ENCODE measurements at regions not wholly inside any gene's neighbourhood (a gene's known extent, or its start where the extent isn't known, plus 50 kb on each side); places are given as distances from the start of the nearest gene placed in this dataset.
"Not testable (repeated sequence)": the region's sequence is repeated elsewhere in the genome, so short reads cannot be mapped to it uniquely, and the experiment has no call there.

GRCh38 chr3:21238661-21239060 is 512.3 kb downstream of the ZNF385D start:
- DNase-seq (ENCODE audit: low read depth in 1 of 2, low spot score in 1 of 2): no peak

DNA sequence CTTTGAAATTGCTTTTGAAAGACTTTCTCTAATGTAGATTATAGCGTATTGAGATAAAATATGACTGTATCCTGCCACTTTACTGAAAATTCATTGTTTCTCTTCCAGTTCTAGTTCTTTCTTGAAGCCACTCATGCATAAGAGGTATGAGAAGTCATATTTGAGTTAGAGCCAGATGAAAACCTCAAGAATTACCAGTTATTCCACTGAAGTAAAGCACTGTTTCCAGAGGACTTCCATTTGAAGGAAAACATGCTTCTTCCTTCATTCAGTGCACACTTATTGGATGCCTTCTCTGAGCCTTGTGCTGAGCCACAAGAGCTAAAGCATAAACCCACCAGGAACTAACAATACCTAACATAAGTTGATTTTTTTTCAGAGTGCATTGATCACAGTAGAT is 513.4 kb downstream of the ZNF385D start:
- no peak for DNase-seq (ENCODE audit: low read depth in 1 of 2, low spot score in 1 of 2)

- DNase-seq (ENCODE audit: low read depth in 1 of 2, low spot score in 1 of 2): no peak
Observed at GRCh38 chr3:21235491-21235890, 515.5 kb downstream of the ZNF385D start.

- DNase-seq (ENCODE audit: low read depth in 1 of 2, low spot score in 1 of 2): no peak
Observed at GRCh38 chr3:21234933-21235332, 516.1 kb downstream of the ZNF385D start.

DNA sequence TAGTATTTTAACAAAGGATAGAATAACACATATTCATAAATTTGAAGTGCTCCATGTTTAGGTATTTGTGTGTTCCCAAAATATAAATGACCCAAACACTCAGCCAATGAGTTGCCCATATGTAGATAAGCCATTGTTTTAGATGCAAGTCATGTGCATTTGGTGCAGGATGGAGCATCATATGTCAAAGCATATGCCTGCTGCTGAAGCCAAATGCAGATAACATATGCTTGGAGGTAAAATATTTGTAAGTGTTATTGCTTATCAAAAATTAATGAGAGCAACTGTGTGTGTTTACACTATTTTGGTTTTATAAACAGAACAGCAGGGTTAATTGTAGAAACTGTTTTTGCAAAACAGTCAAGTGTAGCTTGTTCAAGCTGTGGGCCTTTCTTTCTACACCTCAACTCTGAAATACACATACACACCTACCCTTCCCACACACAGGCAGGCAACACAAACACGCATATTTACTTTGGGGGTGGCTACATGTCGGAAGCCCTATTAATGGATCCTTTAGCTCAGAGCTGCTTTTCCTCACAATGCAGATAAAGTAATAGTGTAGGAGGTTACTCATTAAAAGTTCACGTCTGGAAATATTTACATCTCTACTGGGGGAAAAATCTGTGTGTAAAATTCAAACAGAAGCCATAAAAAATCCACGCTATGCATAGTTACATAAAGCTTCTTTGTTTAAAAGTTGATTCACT is 521.4 kb downstream of the ZNF385D start:
- DNase-seq (ENCODE audit: low read depth in 1 of 2, low spot score in 1 of 2): no peak

DNA sequence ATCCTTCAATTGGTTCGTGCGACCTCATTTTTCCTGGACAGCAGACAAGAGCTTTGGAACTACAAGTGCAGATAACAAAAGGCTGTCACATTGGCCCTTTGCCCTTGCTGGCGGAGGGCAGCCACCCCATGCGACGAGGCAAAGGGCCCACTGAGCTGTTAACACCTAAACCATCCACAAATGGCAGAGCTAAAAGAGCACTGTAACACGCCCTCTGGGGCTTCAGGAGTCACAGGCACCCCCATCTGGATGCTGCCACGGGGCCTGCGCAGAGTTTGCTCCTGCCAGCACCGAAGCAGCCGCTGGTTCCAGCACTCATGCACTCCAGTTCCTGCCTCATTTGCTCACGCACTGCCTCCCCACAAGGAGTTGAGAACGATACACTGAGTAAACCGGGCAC is 524.9 kb downstream of the ZNF385D start:
- DNase-seq (ENCODE audit: low read depth in 1 of 2, low spot score in 1 of 2): no peak

- no peak for DNase-seq (ENCODE audit: low read depth in 1 of 2, low spot score in 1 of 2)
Observed at GRCh38 chr3:21220944-21221343, 530.1 kb downstream of the ZNF385D start.

DNA sequence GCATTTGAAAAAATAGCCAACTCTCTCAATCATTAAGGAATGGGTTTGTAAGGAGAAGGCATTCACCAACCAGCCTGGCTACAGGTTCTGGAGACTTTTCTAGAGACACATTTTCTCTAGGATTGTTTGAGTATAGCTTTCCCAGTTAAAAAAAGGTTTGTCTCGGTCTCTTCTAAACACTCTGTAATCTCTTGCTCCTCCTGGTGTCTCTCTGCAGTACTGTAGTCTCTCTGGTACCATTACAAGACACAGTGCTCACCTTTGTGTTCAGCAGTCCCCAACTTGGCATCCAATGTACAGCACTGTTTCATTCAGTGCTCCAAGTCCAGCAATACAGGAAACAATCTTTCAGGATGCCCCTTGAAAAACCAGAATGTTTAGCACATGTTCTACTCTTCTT is 534.4 kb downstream of the ZNF385D start:
- no peak for DNase-seq (ENCODE audit: low read depth in 1 of 2, low spot score in 1 of 2)

DNA sequence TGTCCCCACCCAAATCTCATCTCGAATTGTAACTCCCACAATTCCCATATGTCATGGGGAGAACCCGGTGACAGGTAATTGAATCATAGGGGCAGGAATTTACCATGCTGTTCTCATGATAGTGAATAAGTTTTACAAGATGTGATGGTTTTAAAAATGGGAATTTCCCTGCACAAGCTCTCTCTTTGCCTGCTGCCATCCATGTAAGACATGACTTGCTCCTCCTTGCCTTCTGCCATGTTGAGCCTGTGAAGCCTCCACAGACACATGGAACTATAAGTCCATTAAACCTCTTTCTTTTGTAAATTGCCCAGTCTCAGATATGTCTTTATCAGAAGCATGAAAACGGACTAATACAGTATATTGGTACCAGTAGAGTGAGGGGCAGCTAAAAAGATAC is 546.9 kb downstream of the ZNF385D start:
- not testable (repeated sequence) for DNase-seq (ENCODE audit: low read depth in 1 of 2, low spot score in 1 of 2)

DNA sequence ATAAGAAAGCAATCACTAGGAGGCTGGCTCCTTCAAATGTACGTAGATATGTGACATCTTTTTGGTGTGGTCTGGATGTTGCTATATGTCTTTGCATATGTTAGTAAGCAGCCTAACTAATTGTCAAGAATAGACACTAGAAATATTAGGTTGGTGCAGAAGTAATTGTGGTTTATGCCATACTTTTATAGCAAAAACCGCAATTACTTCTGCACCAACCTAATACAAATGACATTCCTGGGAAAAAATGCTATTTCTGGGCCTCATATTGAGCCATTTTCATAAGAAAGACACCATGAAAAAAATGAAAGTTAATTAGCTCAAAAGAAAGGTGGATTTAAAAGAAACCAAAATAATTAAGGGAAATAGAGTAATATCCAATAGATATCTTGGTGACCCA is 555.8 kb downstream of the ZNF385D start:
- DNase-seq (ENCODE audit: low read depth in 1 of 2, low spot score in 1 of 2): no peak

GRCh38 chr3:21194036-21194435 is 557.0 kb downstream of the ZNF385D start:
- DNase-seq (ENCODE audit: low read depth in 1 of 2, low spot score in 1 of 2): not testable (repeated sequence)

DNA sequence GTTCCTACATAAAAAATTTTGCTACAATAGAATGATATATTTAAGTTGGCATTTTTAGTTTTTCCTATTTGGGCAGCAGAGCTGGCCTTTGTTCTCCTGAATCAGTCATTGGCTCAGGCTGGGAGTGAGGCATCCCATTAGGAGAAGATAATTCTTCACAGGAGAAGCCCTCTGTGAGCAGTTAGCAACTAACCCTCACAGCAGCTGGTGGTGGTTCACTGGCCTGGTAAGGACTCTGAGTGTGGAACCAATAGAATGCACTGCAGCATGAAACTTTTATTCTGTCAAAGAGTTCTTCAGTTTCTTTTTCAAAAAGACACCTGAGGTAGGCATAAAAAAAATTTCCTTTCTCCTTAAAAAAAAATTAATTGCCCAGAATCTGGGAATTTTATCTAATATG is 562.6 kb downstream of the ZNF385D start:
- no peak for DNase-seq (ENCODE audit: low read depth in 1 of 2, low spot score in 1 of 2)

DNA sequence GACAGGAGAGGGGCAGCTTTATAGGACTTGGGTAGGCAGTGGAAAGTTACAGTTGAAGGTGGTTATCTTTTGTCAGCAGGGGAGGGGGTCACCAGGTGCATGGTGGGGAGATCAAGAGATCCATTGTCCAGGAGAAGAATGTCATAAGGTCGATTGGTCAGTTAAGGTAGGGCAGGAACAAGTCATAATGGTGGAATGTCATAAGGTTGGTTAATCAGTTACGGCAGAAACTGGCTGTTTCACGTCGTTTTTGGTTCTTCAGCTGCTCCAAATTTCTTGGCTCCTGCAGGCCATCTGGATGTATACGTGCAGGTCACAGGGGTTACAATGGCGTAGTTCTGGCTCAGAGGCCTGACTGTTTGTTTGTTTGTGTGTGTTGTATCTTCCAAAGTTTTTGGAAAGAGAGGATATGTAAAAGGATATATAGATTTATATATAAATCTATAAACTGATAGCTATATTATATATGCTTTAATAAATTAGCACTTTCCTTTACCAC is 565.1 kb downstream of the ZNF385D start:
- no peak for DNase-seq (ENCODE audit: low read depth in 1 of 2, low spot score in 1 of 2)

- DNase-seq (ENCODE audit: low read depth in 1 of 2, low spot score in 1 of 2): no peak
Observed at GRCh38 chr3:21174461-21174860, 576.5 kb downstream of the ZNF385D start.

DNA sequence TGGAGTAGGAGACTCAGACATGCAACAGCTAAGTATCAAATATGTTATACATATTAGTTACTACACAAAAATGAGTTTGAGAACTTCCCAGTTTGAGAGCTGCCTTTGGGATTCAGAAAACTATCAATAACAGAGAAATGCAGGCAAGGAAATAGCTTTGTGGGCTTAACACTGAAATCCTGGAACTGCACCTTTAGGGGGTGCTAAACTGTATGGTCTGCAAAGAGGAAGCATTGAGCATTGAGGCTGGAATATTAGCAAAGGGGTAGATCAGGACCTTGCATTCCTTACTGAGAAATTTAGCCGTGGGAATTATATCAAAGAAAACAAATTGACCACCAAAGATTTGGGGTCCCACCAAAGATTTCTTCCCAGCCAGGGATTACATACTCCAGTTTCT is 580.0 kb downstream of the ZNF385D start:
- DNase-seq (ENCODE audit: low read depth in 1 of 2, low spot score in 1 of 2): no peak

DNA sequence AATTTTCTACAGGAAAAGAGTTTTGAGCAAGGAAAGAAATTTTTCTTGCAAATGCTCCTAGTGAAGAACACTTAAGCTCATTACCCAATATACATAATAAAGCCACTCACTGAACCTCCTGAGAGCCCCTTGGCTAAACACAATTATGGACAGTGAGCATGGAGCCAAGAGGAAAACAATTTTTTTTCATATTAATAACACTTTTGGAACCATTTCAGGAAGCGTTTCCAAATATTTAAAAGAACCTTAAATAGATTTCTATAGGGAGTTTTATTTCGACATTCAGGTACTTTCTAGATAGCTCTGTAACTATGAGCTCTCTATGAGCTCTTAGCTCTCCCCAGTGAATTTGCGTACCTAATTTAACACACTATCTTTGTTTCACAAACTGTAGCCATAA is 581.1 kb downstream of the ZNF385D start:
- no peak for DNase-seq (ENCODE audit: low read depth in 1 of 2, low spot score in 1 of 2)

DNA sequence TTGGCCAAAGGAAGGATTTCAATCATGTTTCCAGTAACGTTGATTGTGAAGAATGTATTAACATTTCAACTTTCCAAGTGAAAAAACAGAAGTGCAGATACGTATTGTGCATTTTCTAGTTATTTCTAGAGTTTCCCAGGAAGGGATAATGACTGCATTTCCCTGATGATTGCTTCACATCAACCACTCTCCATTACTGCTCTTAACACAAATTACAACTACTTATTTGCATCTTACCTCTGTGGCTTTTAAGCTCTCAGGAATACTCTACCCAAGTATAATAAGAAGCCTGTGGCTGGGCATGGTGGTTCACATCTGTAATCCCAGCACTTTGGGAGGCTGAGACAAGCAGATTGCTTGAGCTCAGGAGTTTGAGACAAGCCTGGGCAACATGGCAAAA is 582.5 kb downstream of the ZNF385D start:
- DNase-seq (ENCODE audit: low read depth in 1 of 2, low spot score in 1 of 2): no peak

- DNase-seq (ENCODE audit: low read depth in 1 of 2, low spot score in 1 of 2): no peak
Observed at GRCh38 chr3:21163956-21164355, 587.1 kb downstream of the ZNF385D start.

DNA sequence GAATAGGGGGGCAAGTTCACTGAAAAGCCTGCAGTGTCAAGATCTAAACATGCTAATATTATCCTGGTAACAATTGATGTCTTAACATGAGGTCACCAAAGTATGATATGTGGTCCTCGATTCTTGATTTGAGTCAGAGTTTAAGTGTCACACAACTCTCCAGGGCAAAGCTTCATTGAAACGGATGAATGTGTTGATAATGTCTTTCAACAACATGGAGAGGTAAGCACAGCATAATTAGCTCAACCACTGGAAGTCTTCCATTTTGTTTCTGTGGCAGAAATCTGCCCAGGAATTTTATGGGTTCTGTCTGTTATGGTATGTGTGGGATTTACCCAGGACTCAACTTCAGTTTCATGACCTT is 591.5 kb downstream of the ZNF385D start:
- DNase-seq (ENCODE audit: low read depth in 1 of 2, low spot score in 1 of 2): no peak

DNA sequence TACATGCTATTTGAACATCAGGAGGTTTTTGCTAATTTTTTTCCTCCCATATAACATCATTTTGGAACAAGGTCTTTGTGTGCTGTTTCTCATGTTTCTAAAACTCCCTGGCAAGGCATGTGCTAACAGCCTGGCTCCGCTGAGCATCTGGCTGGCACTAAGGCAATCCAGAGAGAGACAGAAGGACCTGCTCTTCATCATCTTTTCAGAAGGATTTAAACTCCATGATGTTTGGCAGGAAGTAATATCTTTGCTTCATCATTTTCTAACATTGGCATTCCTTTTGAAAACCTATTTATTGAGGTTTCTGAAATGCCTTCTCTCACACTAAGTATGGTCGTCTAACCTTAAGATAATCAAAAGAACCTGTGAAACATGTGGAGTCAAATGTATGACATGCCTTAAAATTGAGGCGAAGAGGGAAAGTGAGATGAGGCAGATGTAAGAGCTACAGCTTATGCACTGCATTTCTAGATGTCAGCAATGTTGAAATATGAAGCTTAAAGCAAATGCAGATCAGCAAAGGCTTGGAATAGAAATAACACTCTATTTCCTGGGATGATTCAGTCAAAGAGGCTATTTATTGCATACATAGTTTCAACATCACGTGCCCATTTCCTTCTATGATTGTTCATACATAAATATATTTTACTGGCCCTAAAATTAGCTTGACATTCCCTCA is 592.0 kb downstream of the ZNF385D start:
- DNase-seq (ENCODE audit: low read depth in 1 of 2, low spot score in 1 of 2): no peak

DNA sequence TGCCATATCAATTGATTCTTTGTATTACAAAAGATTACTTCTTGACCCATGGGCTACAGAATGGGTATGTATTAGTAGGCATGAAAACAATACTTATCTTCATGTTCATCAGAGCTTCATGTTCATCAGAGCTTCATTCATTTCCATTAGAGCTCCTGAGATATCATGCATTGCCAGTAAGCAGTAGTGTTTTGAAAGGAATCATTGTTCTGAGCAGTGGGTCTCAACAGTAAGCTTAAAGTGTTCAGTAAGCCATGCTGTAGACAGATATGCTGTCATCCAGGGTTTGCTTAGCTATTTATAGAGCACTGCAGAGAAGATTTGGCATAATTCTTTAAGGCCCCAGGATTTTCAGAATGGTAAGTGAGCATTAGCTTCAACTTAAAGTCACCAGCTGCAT is 596.1 kb downstream of the ZNF385D start:
- no peak for DNase-seq (ENCODE audit: low read depth in 1 of 2, low spot score in 1 of 2)

GRCh38 chr3:21152555-21152954 is 598.5 kb downstream of the ZNF385D start:
- no peak for DNase-seq (ENCODE audit: low read depth in 1 of 2, low spot score in 1 of 2)

GRCh38 chr3:21142949-21143348 is 608.1 kb downstream of the ZNF385D start:
- no peak for DNase-seq (ENCODE audit: low read depth in 1 of 2, low spot score in 1 of 2)
